ENCODE measurements at regions not wholly inside any gene's neighbourhood (a gene's known extent, or its start where the extent isn't known, plus 50 kb on each side); places are given as distances from the start of the nearest gene placed in this dataset.
A peak's percentile ranks its signal among the peaks of the same experiment; 100 is the strongest.

DNA sequence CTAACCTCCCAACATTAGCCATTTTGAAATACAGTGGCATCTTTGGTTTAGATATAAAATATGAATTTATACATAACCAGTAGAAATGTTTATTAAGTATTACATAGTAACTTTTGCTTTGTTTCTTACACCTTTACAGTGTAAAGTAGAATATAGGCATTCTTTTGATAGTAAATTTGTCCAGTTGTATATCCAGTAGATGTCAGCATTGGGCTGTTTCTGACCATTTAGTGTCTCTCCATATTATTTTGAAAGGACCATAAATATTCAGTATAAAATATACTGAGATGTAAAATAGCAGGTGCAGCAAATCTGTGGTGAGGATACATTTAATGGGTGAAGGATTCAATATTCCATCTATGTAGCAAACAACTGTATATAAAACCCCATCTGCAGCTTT is 115.8 kb upstream of the ZRANB2 start:
- Histone ChIP-seq H3K4me1 (replicated peaks in 1 of 2; ENCODE audit: control insufficient read depth in 2 of 2, insufficient read depth in 2 of 2, low read length in 2 of 2) (no peaks in the 10 kb centered on the region), H4K20me1 (replicated peaks; ENCODE audit: control insufficient read depth, insufficient read depth, low read length) (no peaks in the 10 kb centered on the region), H3K4me2 (ENCODE audit: insufficient read depth, low read length) (no peak overlapping the region), H3K9me3 (replicated peaks; ENCODE audit: control insufficient read depth, insufficient read depth, low read depth, low read length) (no peaks in the 10 kb centered on the region), H3K36me3 (ENCODE audit: control insufficient read depth, insufficient read depth, low read length) (no peaks in the 10 kb centered on the region), H3K9ac (ENCODE audit: insufficient read depth in 1 of 2, low read depth in 2 of 2, low read length in 2 of 2) (no peak overlapping the region), H3K27ac (ENCODE audit: extremely low read depth, low read depth, low read length) (no peak overlapping the region), H3K79me2 (ENCODE audit: control insufficient read depth, insufficient read depth, low read length) (no peaks in the 10 kb centered on the region), H3K27me3 (ENCODE audit: control insufficient read depth in 2 of 2, insufficient read depth in 2 of 2, low read length in 2 of 2) (no peaks in the 10 kb centered on the region), H2AFZ (ENCODE audit: low read depth, low read length) (no peak overlapping the region), H3K4me3 (no peak overlapping the region), H3K9me1 (ENCODE audit: control insufficient read depth, insufficient read depth, low read length) (no peaks in the 10 kb centered on the region)
- in situ Hi-C loops (cut with MboI) (no loop called here), intact Hi-C loops (cut with micrococcal nuclease) (no loop called here)
- ChIA-PET CTCF (ENCODE audit: low intra/inter-chr PET ratio) (no interaction called here), POLR2A (no interaction called here)
- no peak for ATAC-seq
- BruUV-seq (replicated peaks) = no TSS peak
- no peak for DNase-seq (ENCODE audit: extremely low read depth in 1 of 4, low spot score in 3 of 4)
- TF ChIP-seq, protein P1, sequence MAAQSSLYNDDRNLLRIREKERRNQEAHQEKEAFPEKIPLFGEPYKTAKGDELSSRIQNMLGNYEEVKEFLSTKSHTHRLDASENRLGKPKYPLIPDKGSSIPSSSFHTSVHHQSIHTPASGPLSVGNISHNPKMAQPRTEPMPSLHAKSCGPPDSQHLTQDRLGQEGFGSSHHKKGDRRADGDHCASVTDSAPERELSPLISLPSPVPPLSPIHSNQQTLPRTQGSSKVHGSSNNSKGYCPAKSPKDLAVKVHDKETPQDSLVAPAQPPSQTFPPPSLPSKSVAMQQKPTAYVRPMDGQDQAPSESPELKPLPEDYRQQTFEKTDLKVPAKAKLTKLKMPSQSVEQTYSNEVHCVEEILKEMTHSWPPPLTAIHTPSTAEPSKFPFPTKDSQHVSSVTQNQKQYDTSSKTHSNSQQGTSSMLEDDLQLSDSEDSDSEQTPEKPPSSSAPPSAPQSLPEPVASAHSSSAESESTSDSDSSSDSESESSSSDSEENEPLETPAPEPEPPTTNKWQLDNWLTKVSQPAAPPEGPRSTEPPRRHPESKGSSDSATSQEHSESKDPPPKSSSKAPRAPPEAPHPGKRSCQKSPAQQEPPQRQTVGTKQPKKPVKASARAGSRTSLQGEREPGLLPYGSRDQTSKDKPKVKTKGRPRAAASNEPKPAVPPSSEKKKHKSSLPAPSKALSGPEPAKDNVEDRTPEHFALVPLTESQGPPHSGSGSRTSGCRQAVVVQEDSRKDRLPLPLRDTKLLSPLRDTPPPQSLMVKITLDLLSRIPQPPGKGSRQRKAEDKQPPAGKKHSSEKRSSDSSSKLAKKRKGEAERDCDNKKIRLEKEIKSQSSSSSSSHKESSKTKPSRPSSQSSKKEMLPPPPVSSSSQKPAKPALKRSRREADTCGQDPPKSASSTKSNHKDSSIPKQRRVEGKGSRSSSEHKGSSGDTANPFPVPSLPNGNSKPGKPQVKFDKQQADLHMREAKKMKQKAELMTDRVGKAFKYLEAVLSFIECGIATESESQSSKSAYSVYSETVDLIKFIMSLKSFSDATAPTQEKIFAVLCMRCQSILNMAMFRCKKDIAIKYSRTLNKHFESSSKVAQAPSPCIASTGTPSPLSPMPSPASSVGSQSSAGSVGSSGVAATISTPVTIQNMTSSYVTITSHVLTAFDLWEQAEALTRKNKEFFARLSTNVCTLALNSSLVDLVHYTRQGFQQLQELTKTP (IDR thresholded peaks at IDR 0.05; ENCODE audit: low read depth in 1 of 2, partially characterized antibody in 2 of 2) = no peak
- TF ChIP-seq RAD21 (CRISPR knock-in tag; conservative IDR thresholded peaks at IDR 0.05 in 1 of 2, IDR thresholded peaks at IDR 0.05 in 1 of 2) (0 out of 4 replicates have a peak, but pooled peaks of 1 of the 2 experiments have one; percentile 12), ZNF316 (IDR thresholded peaks at IDR 0.05) (no peak)
- no peak for FAIRE-seq
